GM10266 (cell line): ENCODE measurements at regions not wholly inside any gene's neighbourhood (a gene's known extent, or its start where the extent isn't known, plus 50 kb on each side); places are given as distances from the start of the nearest gene placed in this dataset.

Experiments used
- DNase-seq: peaks from one replicate; pipeline ENCODE4 v3.0.0; 2012; ENCODE audit errors: extremely low spot score
- CTCF ChIP-seq: IDR thresholded peaks from 2 replicates; pipeline ENCODE4 v1.5.1; 2012; ENCODE audit warnings: mild to moderate bottlenecking, low read depth; ENCODE audit not compliant: control insufficient read depth, insufficient read depth; ENCODE audit errors: missing control alignments

- no peak for TF ChIP-seq CTCF
- DNase-seq = no peak
Measured at GRCh38 chr11:70815485-70815832, 417.1 kb downstream of the CTTN start.

DNA sequence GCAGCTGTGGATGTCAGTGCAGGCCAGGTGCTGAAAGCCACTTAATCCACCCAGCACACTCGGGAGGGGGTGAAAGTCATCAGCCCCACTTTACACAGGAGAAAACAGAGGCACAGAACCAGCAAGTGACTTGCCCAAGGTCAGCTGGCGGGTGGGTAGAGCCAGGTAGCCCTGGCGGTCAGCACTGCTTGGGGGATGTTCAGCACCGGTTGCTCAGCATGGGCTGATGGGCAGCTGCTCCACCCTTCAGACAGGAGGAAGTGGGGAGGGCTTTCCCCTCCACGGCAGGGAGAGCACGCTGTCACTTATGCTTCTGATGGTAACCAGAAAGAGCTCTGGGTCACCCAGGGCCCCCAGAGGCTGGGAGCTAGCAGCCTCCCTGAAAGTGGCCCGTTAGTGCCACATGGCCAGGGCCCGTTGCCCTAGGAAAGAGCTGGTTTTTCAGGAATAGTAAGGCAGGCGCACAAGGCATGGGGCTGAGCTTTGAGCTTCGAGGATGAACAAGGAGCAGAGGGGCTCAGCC is 417.9 kb downstream of the CTTN start:
- no peak for TF ChIP-seq CTCF
- DNase-seq = no peak

DNA sequence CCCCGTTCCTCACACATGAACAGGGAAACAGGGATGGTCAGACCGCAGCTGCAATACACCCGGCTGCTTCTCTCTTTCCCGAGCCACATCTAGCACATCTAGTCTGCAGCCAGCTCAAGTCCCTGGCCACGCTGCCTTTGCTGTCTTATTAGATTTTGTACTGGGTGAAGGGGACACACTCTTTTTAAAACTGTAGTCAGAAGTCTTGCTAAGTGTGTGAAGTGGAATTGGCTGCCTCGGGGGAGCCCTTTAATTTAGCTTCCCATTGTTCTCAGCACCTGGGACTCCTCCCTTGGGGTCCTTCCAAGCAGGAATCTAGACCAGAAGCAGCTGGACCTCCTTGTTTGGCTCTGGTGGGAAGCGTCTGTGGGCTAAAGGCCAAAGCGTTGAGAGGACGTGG is 420.0 kb downstream of the CTTN start:
- no peak for DNase-seq
- no peak for TF ChIP-seq CTCF

DNA sequence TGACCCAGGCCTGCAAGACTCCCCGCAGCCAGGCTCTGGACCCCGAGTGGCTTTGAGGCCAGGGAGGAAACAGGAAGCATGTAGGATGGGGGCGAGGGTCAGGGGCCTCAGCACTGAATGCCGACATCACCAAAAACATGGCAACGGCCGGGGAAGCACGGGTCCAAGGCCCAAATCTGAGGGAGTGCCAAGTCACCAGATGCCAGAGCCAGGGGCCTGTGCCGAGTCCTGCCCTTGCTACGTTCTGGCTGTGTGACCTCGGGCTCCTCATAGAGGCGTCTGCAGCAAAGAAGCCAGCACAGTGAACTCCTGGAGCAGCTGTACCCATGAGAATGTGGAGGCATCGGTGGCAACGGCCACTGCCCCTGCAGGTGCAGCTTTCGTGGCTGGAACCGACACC is 420.7 kb downstream of the CTTN start:
- no peak for DNase-seq
- TF ChIP-seq CTCF = no peak

- no peak for TF ChIP-seq CTCF
- no peak for DNase-seq
Measured at GRCh38 chr11:70820311-70820710, 422.0 kb downstream of the CTTN start.

DNA sequence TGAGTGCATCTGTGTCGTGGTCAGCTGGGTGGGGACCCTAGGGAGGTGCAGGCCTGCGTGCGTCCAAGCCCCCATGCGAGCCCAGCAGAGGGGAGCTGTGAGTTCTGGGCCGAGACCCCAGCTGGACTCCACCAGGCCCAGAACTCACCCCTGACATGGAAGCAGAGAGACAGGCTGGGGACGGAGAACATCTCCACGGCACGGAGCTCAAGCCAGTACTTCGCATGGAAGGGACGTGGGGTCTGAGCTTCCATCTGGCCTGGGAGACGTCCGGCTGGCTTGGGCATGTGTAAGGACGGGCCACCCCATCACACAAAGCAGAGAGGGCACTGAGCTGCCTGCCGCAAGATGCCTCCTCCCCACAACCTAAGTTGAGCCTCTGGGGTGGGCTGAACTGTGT is 422.4 kb downstream of the CTTN start:
- no peak for DNase-seq
- TF ChIP-seq CTCF = no peak

- no peak for DNase-seq
- no peak for TF ChIP-seq CTCF
Measured at GRCh38 chr11:70823771-70824170, 425.4 kb downstream of the CTTN start.
